ENCODE measurements at regions not wholly inside any gene's neighbourhood (a gene's known extent, or its start where the extent isn't known, plus 50 kb on each side); places are given as distances from the start of the nearest gene placed in this dataset.

GRCh38 chr3:10715886-10716285 lies 100.1 kb upstream of the SLC6A11 start:
- Histone ChIP-seq H3K27me3 (peaks cover 0 to 5% (median 0%) of the 10 kb centered on the region in 3 donors), H3K4me3 (no peak overlapping the region), H3K9me3 (no peaks in the 10 kb centered on the region), H3K4me1 (no peaks in the 10 kb centered on the region), H3K27ac (no peak overlapping the region), H3K36me3 (no peaks in the 10 kb centered on the region)
- no peak for TF ChIP-seq POLR2AphosphoS5 (IDR thresholded peaks at IDR 0.05)
- TF ChIP-seq CTCF (IDR thresholded peaks at IDR 0.05): no peak
- no peak for TF ChIP-seq EP300 (IDR thresholded peaks at IDR 0.05)
- TF ChIP-seq POLR2A (IDR thresholded peaks at IDR 0.05): no peak
- WGBS, 2 donors: 89 to 93% methylated on average over 3 of the region's 3 CpGs
- DNase-seq: peak; percentile 14
- intact Hi-C loops (cut with DNase I): no loop called here

GRCh38 chr3:10716964-10717363 lies 99.1 kb upstream of the SLC6A11 start:
- WGBS, 2 donors: 86 to 90% methylated on average over 8 of the region's 8 CpGs
- H3K36me3 ChIP-seq: no peaks in the 10 kb centered on the region
- intact Hi-C loops (cut with DNase I): no loop called here
- TF ChIP-seq CTCF (IDR thresholded peaks at IDR 0.05) (no peak), EP300 (IDR thresholded peaks at IDR 0.05) (no peak), POLR2AphosphoS5 (IDR thresholded peaks at IDR 0.05) (no peak), POLR2A (IDR thresholded peaks at IDR 0.05) (no peak)
- DNase-seq: peak; percentile 25
- no peak overlapping the region for H3K27ac ChIP-seq
- H3K27me3 ChIP-seq: peaks cover 0 to 5% (median 0%) of the 10 kb centered on the region in 3 donors
- no peak overlapping the region for H3K4me3 ChIP-seq
- H3K4me1 ChIP-seq: no peaks in the 10 kb centered on the region
- H3K9me3 ChIP-seq: no peaks in the 10 kb centered on the region

GRCh38 chr3:10717756-10718155 lies 98.3 kb upstream of the SLC6A11 start:
- H3K4me1 ChIP-seq: no peaks in the 10 kb centered on the region
- TF ChIP-seq POLR2AphosphoS5 (IDR thresholded peaks at IDR 0.05) (no peak), EP300 (IDR thresholded peaks at IDR 0.05) (no peak), POLR2A (IDR thresholded peaks at IDR 0.05) (no peak), CTCF (IDR thresholded peaks at IDR 0.05) (no peak)
- no peaks in the 10 kb centered on the region for H3K9me3 ChIP-seq
- H3K36me3 ChIP-seq: no peaks in the 10 kb centered on the region
- WGBS, 2 donors: 88 to 92% methylated on average over 4 of the region's 4 CpGs
- intact Hi-C loops (cut with DNase I): no loop called here
- peak; percentile 9 for DNase-seq
- H3K4me3 ChIP-seq: no peak overlapping the region
- H3K27ac ChIP-seq: no peak overlapping the region
- H3K27me3 ChIP-seq: peaks cover 0 to 5% (median 0%) of the 10 kb centered on the region in 3 donors

GRCh38 chr3:10721101-10721500 lies 94.9 kb upstream of the SLC6A11 start:
- Histone ChIP-seq H3K4me3 (no peak overlapping the region), H3K27me3 (peaks cover 0 to 12% (median 0%) of the 10 kb centered on the region in 3 donors), H3K9me3 (no peaks in the 10 kb centered on the region), H3K36me3 (no peaks in the 10 kb centered on the region), H3K27ac (no peak overlapping the region), H3K4me1 (no peaks in the 10 kb centered on the region)
- DNase-seq: peak; percentile 20
- intact Hi-C loops (cut with DNase I): no loop called here
- TF ChIP-seq POLR2A (IDR thresholded peaks at IDR 0.05) (no peak), EP300 (IDR thresholded peaks at IDR 0.05) (no peak), CTCF (IDR thresholded peaks at IDR 0.05) (no peak), POLR2AphosphoS5 (IDR thresholded peaks at IDR 0.05) (no peak)
- 74 to 83% methylated on average over 5 of the region's 5 CpGs for WGBS, 2 donors

GRCh38 chr3:10722911-10723310 lies 93.1 kb upstream of the SLC6A11 start:
- intact Hi-C loops (cut with DNase I): no loop called here
- no peaks in the 10 kb centered on the region for H3K9me3 ChIP-seq
- no peak for DNase-seq
- H3K4me3 ChIP-seq: no peak overlapping the region
- WGBS, 2 donors: 72 to 74% methylated on average over 6 of the region's 6 CpGs
- H3K36me3 ChIP-seq: no peaks in the 10 kb centered on the region
- TF ChIP-seq POLR2AphosphoS5 (IDR thresholded peaks at IDR 0.05) (no peak), EP300 (IDR thresholded peaks at IDR 0.05) (no peak), POLR2A (IDR thresholded peaks at IDR 0.05) (no peak), CTCF (IDR thresholded peaks at IDR 0.05) (no peak)
- H3K4me1 ChIP-seq: no peaks in the 10 kb centered on the region
- no peak overlapping the region for H3K27ac ChIP-seq
- peaks cover 0 to 12% (median 0%) of the 10 kb centered on the region in 3 donors for H3K27me3 ChIP-seq
